Upper lobe of left lung (tissue), 4 donors: ENCODE measurements at regions not wholly inside any gene's neighbourhood (a gene's known extent, or its start where the extent isn't known, plus 50 kb on each side); places are given as distances from the start of the nearest gene placed in this dataset.

Source experiments
- CTCF ChIP-seq, 6 experiments: fragments of 450-650 bp in 4 of 6; fragments of 200-600 bp in 2 of 6; sonication (generic) in 2 of 6; IDR thresholded peaks; one replicate each; pipeline ENCODE4 v1.5.1; 2016 to 2019; ENCODE audit warnings: antibody characterized with exemption in 6 of 6
- EP300 ChIP-seq, 4 donors: sonication (generic); formaldehyde crosslinking; IDR thresholded peaks; one replicate each; pipeline ENCODE4 v1.5.1; 2017; ENCODE audit warnings: antibody characterized with exemption in 4 of 4, control low read depth in 2 of 4

GRCh38 chr2:100733391-100734187 is 86.3 kb upstream of the NPAS2 start:
- TF ChIP-seq EP300 (IDR thresholded peaks at IDR 0.05) (no peak), CTCF (IDR thresholded peaks at IDR 0.05) (no peak)
